Right cardiac atrium (tissue), 5 donors: ENCODE measurements at regions not wholly inside any gene's neighbourhood (a gene's known extent, or its start where the extent isn't known, plus 50 kb on each side); places are given as distances from the start of the nearest gene placed in this dataset.

Source experiments
- ATAC-seq, 2 donors: fragments of 200-7000 bp; cut with Tn5 transposase; one replicate each; pipeline versions ENCODE4 v1.8.0 to v1.9.1; 2020; ENCODE audit warnings: moderate library complexity in 2 of 2, mild to moderate bottlenecking in 1 of 2
- DNase-seq, 3 donors: peaks; one replicate each; pipeline ENCODE4 v3.0.0-alpha.2; 2020
- H3K27ac ChIP-seq: one replicate; pipeline ENCODE4 v1.5.1; 2013; ENCODE audit warnings: mild to moderate bottlenecking, low read length, control low read depth, moderate library complexity
- H3K27me3 ChIP-seq: one replicate; pipeline ENCODE4 v1.6.1; 2013; ENCODE audit not compliant: control insufficient read depth, insufficient read depth
- H3K4me1 ChIP-seq: one replicate; pipeline ENCODE4 v1.6.1; 2013; ENCODE audit warnings: low read length; ENCODE audit not compliant: control insufficient read depth, insufficient read depth
- H3K4me3 ChIP-seq: one replicate; pipeline ENCODE4 v1.5.1; 2013; ENCODE audit warnings: low read length, control low read depth
- H3K9me3 ChIP-seq: one replicate; pipeline ENCODE4 v1.6.1; 2013; ENCODE audit warnings: low read length; ENCODE audit not compliant: control insufficient read depth
- WGBS: extraction: QIAGEN DNeasy Blood & Tissue Kit; methylation state at CpG from one replicate; pipeline ENCODE4 v1.1.7; 2013; 5-methylcytosine and 5-hydroxymethylcytosine counted together
- intact Hi-C, 4 donors: fragments of 100-400 bp; cut with DNase I; formaldehyde crosslinking; loops; one replicate each; pipeline versions ENCODE4 v1.11.0 to v1.14.0; 2022 to 2023
- donor health status: healthy with polysubstance abuse.
- donor health status: DM: no; HTN: yes; CAD: no.
- donor health status: DM: no; HTN: no; CAD: no.
- donor health status: DM: no; HTN: yes; CAD: no; lungs with severe emphysema.
- donor health status: DM: yes; HTN: yes; CAD: no.

- DNase-seq (no peak), ATAC-seq (no peak)
- intact Hi-C loops: no loop called here
- Histone ChIP-seq H3K4me1 (no peaks in the 10 kb centered on the region), H3K27me3 (no peaks in the 10 kb centered on the region), H3K9me3 (no peaks in the 10 kb centered on the region), H3K27ac (no peak overlapping the region), H3K4me3 (no peak overlapping the region)
- 67% methylated on average over 5 of the region's 5 CpGs for WGBS
Measured at GRCh38 chr10:44051091-44051490, 333.8 kb downstream of the CXCL12 start.

DNA sequence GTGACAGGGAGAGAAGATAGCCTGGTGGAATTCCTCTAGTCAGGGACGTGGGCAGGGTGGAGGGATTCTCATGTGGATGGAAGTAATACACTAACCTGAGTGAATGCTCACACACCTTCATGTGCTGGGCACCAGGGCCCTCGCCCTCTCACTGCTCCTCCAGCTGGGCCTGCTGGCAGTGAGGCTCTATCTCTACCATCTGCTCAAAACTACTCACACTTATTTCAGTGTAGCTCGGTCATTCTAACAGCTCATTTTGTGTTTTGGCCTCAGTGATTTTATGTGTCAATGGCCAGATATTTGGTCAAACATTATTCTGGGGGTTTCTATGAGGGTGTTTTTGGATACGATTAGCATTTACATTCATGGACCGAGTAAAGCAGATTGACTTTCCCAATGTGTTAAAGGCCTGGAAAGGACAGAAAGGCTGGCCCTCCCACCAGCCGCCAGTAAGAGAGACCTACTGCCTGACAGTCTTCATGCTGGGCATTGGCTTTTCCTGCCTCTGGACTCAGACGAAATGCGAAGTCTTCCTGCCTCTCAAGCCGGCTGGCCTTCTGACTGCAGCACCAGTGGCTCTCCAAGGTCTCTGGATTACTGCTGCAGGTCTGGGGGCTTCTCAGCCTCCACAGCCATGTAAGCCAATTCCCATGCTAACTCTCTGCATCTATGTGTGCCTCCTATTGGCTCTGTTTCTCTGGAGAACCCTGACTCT is 335.4 kb downstream of the CXCL12 start:
- no peaks in the 10 kb centered on the region for H3K9me3 ChIP-seq
- intact Hi-C loops: loop anchor here in 1 of 4 donors (5.0 kb wide), 1 partner anchor 357 kb away; no protein-coding TSS in a partner anchor
- no peaks in the 10 kb centered on the region for H3K4me1 ChIP-seq
- no peak overlapping the region for H3K27ac ChIP-seq
- WGBS: 92% methylated on average over 9 of the region's 9 CpGs
- no peak for DNase-seq
- ATAC-seq: no peak
- no peak overlapping the region for H3K4me3 ChIP-seq
- H3K27me3 ChIP-seq: no peaks in the 10 kb centered on the region

- no peaks in the 10 kb centered on the region for H3K9me3 ChIP-seq
- H3K4me3 ChIP-seq: no peak overlapping the region
- WGBS: 65% methylated on average over 12 of the region's 12 CpGs
- intact Hi-C loops: loop anchor here in 1 of 4 donors (5.0 kb wide), 1 partner anchor 355 kb away; no protein-coding TSS in a partner anchor
- ATAC-seq (peak in 1 of 2 donors; percentile 31), DNase-seq (no peak)
- no peaks in the 10 kb centered on the region for H3K4me1 ChIP-seq
- H3K27me3 ChIP-seq: no peaks in the 10 kb centered on the region
- H3K27ac ChIP-seq: no peak overlapping the region
Measured at GRCh38 chr10:44047361-44047760, 337.5 kb downstream of the CXCL12 start.

DNA sequence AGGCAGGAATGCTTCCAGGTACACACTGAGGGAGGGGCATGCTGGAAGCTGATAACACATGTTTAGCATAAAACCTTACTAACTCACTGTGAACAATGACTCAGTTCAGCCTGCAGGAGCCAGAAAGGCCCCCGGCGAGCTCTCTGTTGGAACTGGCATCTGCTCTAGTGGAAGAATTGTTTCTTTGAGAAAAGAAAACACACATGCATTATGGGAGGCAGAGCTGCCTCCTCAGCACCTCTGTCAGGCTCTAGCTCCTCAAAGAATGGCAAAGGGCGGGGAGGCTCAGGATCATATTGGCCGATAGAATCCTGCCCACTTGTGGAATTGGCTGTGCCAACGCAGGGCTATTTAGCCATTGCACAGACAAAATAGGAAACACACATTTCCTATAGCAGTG is 338.3 kb downstream of the CXCL12 start:
- Histone ChIP-seq H3K4me1 (no peaks in the 10 kb centered on the region), H3K27ac (no peak overlapping the region), H3K27me3 (no peaks in the 10 kb centered on the region), H3K4me3 (no peak overlapping the region), H3K9me3 (no peaks in the 10 kb centered on the region)
- 76% methylated on average over 5 of the region's 5 CpGs for WGBS
- ATAC-seq: peak; percentile 32 to 56
- peak in 1 of 3 donors; percentile 53 for DNase-seq
- intact Hi-C loops: loop anchor here in 1 of 4 donors (5.0 kb wide), 1 partner anchor 354 kb away; no protein-coding TSS in a partner anchor

DNA sequence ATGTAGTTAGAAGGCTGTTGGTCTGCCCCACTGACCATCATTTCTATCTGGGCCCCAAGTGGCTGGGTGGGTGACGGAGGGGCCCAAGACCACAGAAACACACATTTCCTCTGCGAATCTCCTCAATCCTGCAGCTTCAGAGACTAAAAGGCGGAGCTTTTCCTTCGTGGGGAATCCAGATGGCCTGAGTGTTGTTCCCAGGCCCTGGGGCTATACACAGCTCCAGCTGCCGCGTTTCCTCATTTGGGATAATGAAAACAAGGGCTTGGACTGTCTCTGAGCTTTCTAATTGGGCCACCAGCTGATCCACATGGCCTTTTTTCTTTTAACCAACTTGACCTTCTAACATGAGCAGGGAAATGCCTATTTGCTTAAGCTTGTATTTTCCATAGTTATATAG is 339.9 kb downstream of the CXCL12 start:
- H3K4me1 ChIP-seq: no peaks in the 10 kb centered on the region
- ATAC-seq (peak; percentile 37 to 49), DNase-seq (peak in 1 of 3 donors; percentile 59)
- 63% methylated on average over 6 of the region's 6 CpGs for WGBS
- no peak overlapping the region for H3K4me3 ChIP-seq
- no peaks in the 10 kb centered on the region for H3K27me3 ChIP-seq
- H3K9me3 ChIP-seq: no peaks in the 10 kb centered on the region
- intact Hi-C loops: loop anchor here in 1 of 4 donors (5.0 kb wide), 1 partner anchor 353 kb away; no protein-coding TSS in a partner anchor
- H3K27ac ChIP-seq: no peak overlapping the region

- Histone ChIP-seq H3K4me1 (no peaks in the 10 kb centered on the region), H3K4me3 (no peak overlapping the region), H3K27ac (peak overlapping the region; percentile 32), H3K9me3 (no peaks in the 10 kb centered on the region), H3K27me3 (no peaks in the 10 kb centered on the region)
- DNase-seq (no peak), ATAC-seq (peak in 1 of 2 donors; percentile 28)
- 82% methylated on average over 10 of the region's 10 CpGs for WGBS
- intact Hi-C loops: no loop called here
Measured at GRCh38 chr10:44044549-44044948, 340.3 kb downstream of the CXCL12 start.

DNA sequence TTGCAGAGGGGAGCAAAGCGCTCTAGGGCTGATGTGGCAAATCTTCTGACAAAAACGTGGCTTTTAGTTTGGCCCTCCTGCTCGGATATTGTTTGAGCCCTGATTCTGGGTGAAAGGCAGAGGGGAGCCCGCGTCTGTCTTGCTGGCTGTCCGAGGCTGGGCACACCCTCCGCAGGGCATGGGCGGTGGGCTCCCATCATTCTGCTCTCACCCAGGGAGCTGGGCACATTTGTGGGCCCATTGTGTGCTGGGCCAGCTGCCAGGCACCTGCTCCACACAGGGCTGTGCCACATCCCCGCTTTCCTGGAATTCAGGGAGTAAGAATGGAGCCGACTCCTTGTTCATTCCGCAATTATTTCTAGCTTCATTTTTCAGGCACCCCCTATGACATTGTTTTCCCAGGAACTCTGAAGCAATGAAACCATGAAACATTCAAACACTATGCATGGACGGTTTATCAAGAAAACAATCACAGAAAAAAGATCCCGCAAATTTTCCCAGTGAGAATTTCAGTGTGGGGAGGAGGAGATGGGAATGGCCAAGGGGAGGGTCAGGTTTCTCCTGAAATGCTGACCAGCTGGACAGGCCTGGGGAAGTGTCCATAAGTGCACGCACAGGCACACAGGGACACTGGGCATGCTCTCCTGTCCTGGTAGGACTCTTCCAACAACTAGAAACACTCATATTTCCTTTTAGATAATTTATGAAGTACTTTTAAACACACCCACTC is 341.1 kb downstream of the CXCL12 start:
- ATAC-seq (peak in 1 of 2 donors; percentile 27), DNase-seq (no peak)
- WGBS: 87% methylated on average over 14 of the region's 14 CpGs
- no peak overlapping the region for H3K27ac ChIP-seq
- H3K4me3 ChIP-seq: no peak overlapping the region
- no peaks in the 10 kb centered on the region for H3K9me3 ChIP-seq
- intact Hi-C loops: no loop called here
- H3K4me1 ChIP-seq: no peaks in the 10 kb centered on the region
- no peaks in the 10 kb centered on the region for H3K27me3 ChIP-seq

- intact Hi-C loops: no loop called here
- no peak overlapping the region for H3K27ac ChIP-seq
- no peaks in the 10 kb centered on the region for H3K27me3 ChIP-seq
Measured at GRCh38 chr10:44042926-44043602, 341.8 kb downstream of the CXCL12 start.

DNA sequence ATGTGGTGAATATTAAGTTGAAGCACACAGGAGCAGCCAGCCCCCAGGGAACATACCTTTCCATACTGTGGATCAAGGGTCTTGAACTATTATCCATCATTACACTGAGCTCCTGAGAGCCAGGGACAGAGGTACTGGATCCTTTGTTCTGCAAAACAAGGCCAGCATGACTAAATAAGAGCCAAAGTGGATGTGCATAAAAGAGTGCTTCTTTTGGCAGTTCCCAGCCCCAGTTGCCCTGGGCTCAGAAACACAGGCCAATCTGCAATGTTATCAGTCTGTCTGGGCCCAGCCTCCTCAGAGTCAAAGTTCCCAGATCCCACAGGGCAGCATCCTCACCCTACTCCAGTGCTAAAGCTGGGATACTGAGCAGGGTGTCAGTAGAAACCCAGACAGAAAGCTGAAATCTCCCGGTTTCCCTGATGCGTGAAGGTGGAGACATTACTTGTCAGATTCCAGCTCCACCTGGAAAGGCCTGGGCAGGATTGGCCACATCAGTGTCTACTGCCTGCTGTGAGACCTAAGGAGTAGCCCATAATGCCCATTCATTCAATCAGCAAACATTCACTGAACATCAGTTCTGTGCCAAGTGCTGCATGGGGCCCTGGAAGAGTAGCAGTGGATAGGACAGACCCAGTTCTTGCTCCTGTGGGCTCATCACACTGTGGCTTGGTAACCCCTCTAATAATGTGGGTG is 342.7 kb downstream of the CXCL12 start:
- Histone ChIP-seq H3K4me3 (no peak overlapping the region), H3K27me3 (no peaks in the 10 kb centered on the region), H3K27ac (no peak overlapping the region), H3K4me1 (no peaks in the 10 kb centered on the region), H3K9me3 (no peaks in the 10 kb centered on the region)
- 90% methylated on average over 2 of the region's 2 CpGs for WGBS
- intact Hi-C loops: no loop called here
- ATAC-seq (no peak), DNase-seq (no peak)

More at GRCh38 chr10:44042926-44043602, 341.8 kb downstream of the CXCL12 start:
- DNase-seq: no peak
- Histone ChIP-seq H3K4me1 (no peaks in the 10 kb centered on the region), H3K4me3 (no peak overlapping the region), H3K9me3 (no peaks in the 10 kb centered on the region)
- WGBS: 80% methylated on average over 9 of the region's 9 CpGs
- no peak for ATAC-seq

DNA sequence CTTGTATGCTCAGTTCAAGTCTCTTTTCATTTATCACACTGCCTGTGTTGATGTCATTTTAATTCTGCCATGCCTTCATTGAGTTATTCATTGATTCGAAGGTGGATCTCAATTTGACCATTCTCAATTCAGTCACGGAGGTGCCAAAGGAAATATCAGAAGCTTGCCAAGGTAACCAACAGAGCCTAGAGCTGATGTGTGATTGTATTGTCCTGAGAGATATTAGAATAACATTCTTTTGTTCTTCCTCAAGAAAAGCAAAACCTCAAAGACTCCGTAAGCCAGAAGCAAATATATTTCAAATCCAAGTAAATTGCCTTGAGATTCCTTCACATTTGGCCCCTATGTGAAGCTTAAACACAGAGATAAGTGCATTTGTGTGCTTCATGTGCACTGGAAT is 345.3 kb downstream of the CXCL12 start:
- Histone ChIP-seq H3K4me3 (no peak overlapping the region), H3K27ac (no peak overlapping the region), H3K9me3 (no peaks in the 10 kb centered on the region), H3K4me1 (no peaks in the 10 kb centered on the region), H3K27me3 (no peaks in the 10 kb centered on the region)
- ATAC-seq (peak in 1 of 2 donors; percentile 62), DNase-seq (no peak)
- intact Hi-C loops: no loop called here
- WGBS: 52% methylated on average over 3 of the region's 3 CpGs
